ENCODE measurements at regions not wholly inside any gene's neighbourhood (a gene's known extent, or its start where the extent isn't known, plus 50 kb on each side); places are given as distances from the start of the nearest gene placed in this dataset.

- Histone ChIP-seq H3K9me2 (ENCODE audit: low read depth, low read length) (no peaks in the 10 kb centered on the region), H4K20me1 (ENCODE audit: insufficient read depth, low read length) (no peaks in the 10 kb centered on the region), H3K36me3 (ENCODE audit: insufficient read depth, low read length) (no peaks in the 10 kb centered on the region), H3K27me3 (ENCODE audit: insufficient read depth, low read length) (no peaks in the 10 kb centered on the region), H3K4me3 (ENCODE audit: low read depth, low read length, poor library complexity, severe bottlenecking) (no peak overlapping the region), H3K4me1 (ENCODE audit: insufficient read depth, low read length, severe bottlenecking) (no peaks in the 10 kb centered on the region), H3K79me2 (ENCODE audit: insufficient read depth, low read length) (no peaks in the 10 kb centered on the region), H3K27ac (ENCODE audit: low read depth, low read length, poor library complexity, severe bottlenecking) (no peak overlapping the region), H3K9ac (ENCODE audit: low read length) (no peak overlapping the region), H2AFZ (ENCODE audit: low read length) (no peak overlapping the region), H3F3A (ENCODE audit: insufficient read depth, low read length) (no peaks in the 10 kb centered on the region), H3K9me3 (ENCODE audit: low read length) (no peaks in the 10 kb centered on the region), H3K4me2 (ENCODE audit: low read length) (no peak overlapping the region)
- TF ChIP-seq EZH2 (IDR thresholded peaks at IDR 0.05; ENCODE audit: borderline replicate concordance, low read length) (no peak), CTCF (IDR thresholded peaks at IDR 0.05; ENCODE audit: low read length) (no peak)
Observed at GRCh38 chr2:183283209-183283608, 159.0 kb downstream of the NUP35 start.

GRCh38 chr2:183284606-183285005, 160.4 kb downstream of the NUP35 start:
- TF ChIP-seq EZH2 (IDR thresholded peaks at IDR 0.05; ENCODE audit: borderline replicate concordance, low read length) (no peak), CTCF (IDR thresholded peaks at IDR 0.05; ENCODE audit: low read length) (no peak)
- Histone ChIP-seq H3K9ac (ENCODE audit: low read length) (no peak overlapping the region), H3F3A (ENCODE audit: insufficient read depth, low read length) (no peaks in the 10 kb centered on the region), H2AFZ (ENCODE audit: low read length) (no peak overlapping the region), H4K20me1 (ENCODE audit: insufficient read depth, low read length) (no peaks in the 10 kb centered on the region), H3K9me3 (ENCODE audit: low read length) (no peaks in the 10 kb centered on the region), H3K79me2 (ENCODE audit: insufficient read depth, low read length) (no peaks in the 10 kb centered on the region), H3K27me3 (ENCODE audit: insufficient read depth, low read length) (no peaks in the 10 kb centered on the region), H3K9me2 (ENCODE audit: low read depth, low read length) (no peaks in the 10 kb centered on the region), H3K36me3 (ENCODE audit: insufficient read depth, low read length) (no peaks in the 10 kb centered on the region), H3K27ac (ENCODE audit: low read depth, low read length, poor library complexity, severe bottlenecking) (no peak overlapping the region), H3K4me3 (ENCODE audit: low read depth, low read length, poor library complexity, severe bottlenecking) (no peak overlapping the region), H3K4me1 (ENCODE audit: insufficient read depth, low read length, severe bottlenecking) (no peaks in the 10 kb centered on the region), H3K4me2 (ENCODE audit: low read length) (no peak overlapping the region)

GRCh38 chr2:183291436-183291835, 167.2 kb downstream of the NUP35 start:
- Histone ChIP-seq H3K27ac (ENCODE audit: low read depth, low read length, poor library complexity, severe bottlenecking) (no peak overlapping the region), H3K4me3 (ENCODE audit: low read depth, low read length, poor library complexity, severe bottlenecking) (no peak overlapping the region), H3F3A (ENCODE audit: insufficient read depth, low read length) (no peaks in the 10 kb centered on the region), H4K20me1 (ENCODE audit: insufficient read depth, low read length) (no peaks in the 10 kb centered on the region), H2AFZ (ENCODE audit: low read length) (no peak overlapping the region), H3K9me3 (ENCODE audit: low read length) (no peaks in the 10 kb centered on the region), H3K27me3 (ENCODE audit: insufficient read depth, low read length) (no peaks in the 10 kb centered on the region), H3K79me2 (ENCODE audit: insufficient read depth, low read length) (no peaks in the 10 kb centered on the region), H3K4me2 (ENCODE audit: low read length) (no peak overlapping the region), H3K9ac (ENCODE audit: low read length) (no peak overlapping the region), H3K9me2 (ENCODE audit: low read depth, low read length) (no peaks in the 10 kb centered on the region), H3K36me3 (ENCODE audit: insufficient read depth, low read length) (no peaks in the 10 kb centered on the region), H3K4me1 (ENCODE audit: insufficient read depth, low read length, severe bottlenecking) (no peaks in the 10 kb centered on the region)
- no peak for TF ChIP-seq CTCF (IDR thresholded peaks at IDR 0.05; ENCODE audit: low read length)

All from OCI-LY1 (cell line).